ENCODE measurements at regions not wholly inside any gene's neighbourhood (a gene's known extent, or its start where the extent isn't known, plus 50 kb on each side); places are given as distances from the start of the nearest gene placed in this dataset.
A peak's percentile ranks its signal among the peaks of the same experiment; 100 is the strongest.
"Not testable (repeated sequence)": the region's sequence is repeated elsewhere in the genome, so short reads cannot be mapped to it uniquely, and the experiment has no call there.

DNA sequence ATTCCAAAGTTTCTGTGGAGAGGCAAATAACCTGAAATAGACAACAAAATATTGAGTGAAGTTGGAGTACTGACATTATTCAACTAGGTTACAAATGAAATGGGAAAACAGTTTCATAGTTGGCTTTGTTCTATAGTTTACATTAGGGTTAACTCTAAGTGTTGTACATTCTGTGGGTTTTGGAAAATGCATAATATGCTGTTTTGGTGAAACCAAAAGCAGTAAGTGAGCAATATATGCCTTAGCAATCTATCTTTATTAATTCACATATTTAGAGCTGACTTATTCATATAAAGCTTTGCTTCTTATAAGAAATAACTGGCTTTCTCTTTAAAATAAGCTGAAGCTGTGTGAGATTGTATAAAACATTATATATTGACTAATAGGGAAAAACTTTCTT, 157.5 kb upstream of the AHI1 start:
- Mint-ChIP-seq H3K9me3 (peaks cover 29% of the 10 kb centered on the region), H3K27ac (no peak overlapping the region), H3K36me3 (peaks cover 18% of the 10 kb centered on the region), H3K4me1 (peaks cover 8% of the 10 kb centered on the region), H3K27me3 (no peaks in the 10 kb centered on the region), H3K4me3 (no peak overlapping the region)
- DNase-seq, result no peak

GRCh38 chr6:135657207-135657606, 159.7 kb upstream of the AHI1 start:
- no peak overlapping the region for H3K4me3 Mint-ChIP-seq
- peaks cover 8% of the 10 kb centered on the region for H3K27me3 Mint-ChIP-seq
- H3K27ac Mint-ChIP-seq, result no peak overlapping the region
- H3K4me1 Mint-ChIP-seq, result peaks cover 2% of the 10 kb centered on the region
- DNase-seq, result no peak
- peaks cover 15% of the 10 kb centered on the region for H3K9me3 Mint-ChIP-seq
- peaks cover 2% of the 10 kb centered on the region for H3K36me3 Mint-ChIP-seq

- peaks cover 1% of the 10 kb centered on the region for H3K36me3 Mint-ChIP-seq
- H3K4me1 Mint-ChIP-seq, result peaks cover 2% of the 10 kb centered on the region
- no peak overlapping the region for H3K4me3 Mint-ChIP-seq
- peaks cover 15% of the 10 kb centered on the region for H3K9me3 Mint-ChIP-seq
- H3K27ac Mint-ChIP-seq, result no peak overlapping the region
- DNase-seq, result no peak
- H3K27me3 Mint-ChIP-seq, result peaks cover 8% of the 10 kb centered on the region
Measured at GRCh38 chr6:135658481-135658880, 160.9 kb upstream of the AHI1 start.

- H3K4me1 Mint-ChIP-seq, result peaks cover 2% of the 10 kb centered on the region
- H3K27ac Mint-ChIP-seq, result no peak overlapping the region
- no peak overlapping the region for H3K4me3 Mint-ChIP-seq
- H3K36me3 Mint-ChIP-seq, result peaks cover 1% of the 10 kb centered on the region
- H3K27me3 Mint-ChIP-seq, result peaks cover 8% of the 10 kb centered on the region
- peaks cover 14% of the 10 kb centered on the region for H3K9me3 Mint-ChIP-seq
- DNase-seq, result no peak
Measured at GRCh38 chr6:135658916-135659315, 161.4 kb upstream of the AHI1 start.

GRCh38 chr6:135664527-135664926, 167.0 kb upstream of the AHI1 start:
- Mint-ChIP-seq H3K4me1 (peaks cover 2% of the 10 kb centered on the region), H3K4me3 (no peak overlapping the region), H3K36me3 (no peaks in the 10 kb centered on the region), H3K27me3 (peaks cover 36% of the 10 kb centered on the region), H3K27ac (no peak overlapping the region), H3K9me3 (peaks cover 2% of the 10 kb centered on the region)
- DNase-seq, result no peak

DNA sequence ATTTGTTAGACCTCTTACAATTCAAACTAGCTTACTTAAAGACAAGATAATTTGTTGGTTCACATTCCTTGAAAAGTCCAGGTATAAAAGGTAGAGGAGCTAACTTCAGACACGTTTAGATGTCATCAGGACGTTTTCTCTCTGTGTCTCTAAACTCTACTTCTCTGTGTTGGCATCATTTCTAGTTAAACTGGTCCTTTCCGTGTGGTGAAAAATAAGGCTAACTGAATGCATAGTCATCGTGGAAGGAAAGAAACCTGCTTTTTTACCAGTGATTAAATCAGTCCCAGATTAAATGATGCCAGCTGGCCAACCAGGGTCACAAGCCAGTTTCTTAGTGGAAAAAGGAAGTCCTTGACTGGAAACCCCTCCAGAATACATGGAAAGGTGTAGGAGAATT, 168.4 kb upstream of the AHI1 start:
- Mint-ChIP-seq H3K4me3 (no peak overlapping the region), H3K27me3 (peaks cover 36% of the 10 kb centered on the region), H3K4me1 (peaks cover 2% of the 10 kb centered on the region), H3K27ac (no peak overlapping the region), H3K9me3 (peaks cover 2% of the 10 kb centered on the region), H3K36me3 (no peaks in the 10 kb centered on the region)
- DNase-seq, result no peak

- Mint-ChIP-seq H3K4me3 (no peak overlapping the region), H3K27ac (no peak overlapping the region), H3K9me3 (peaks cover 5% of the 10 kb centered on the region), H3K27me3 (peaks cover 28% of the 10 kb centered on the region), H3K4me1 (peaks cover 2% of the 10 kb centered on the region), H3K36me3 (peaks cover 2% of the 10 kb centered on the region)
- no peak for DNase-seq
Measured at GRCh38 chr6:135667691-135668455, 170.3 kb upstream of the AHI1 start.

DNA sequence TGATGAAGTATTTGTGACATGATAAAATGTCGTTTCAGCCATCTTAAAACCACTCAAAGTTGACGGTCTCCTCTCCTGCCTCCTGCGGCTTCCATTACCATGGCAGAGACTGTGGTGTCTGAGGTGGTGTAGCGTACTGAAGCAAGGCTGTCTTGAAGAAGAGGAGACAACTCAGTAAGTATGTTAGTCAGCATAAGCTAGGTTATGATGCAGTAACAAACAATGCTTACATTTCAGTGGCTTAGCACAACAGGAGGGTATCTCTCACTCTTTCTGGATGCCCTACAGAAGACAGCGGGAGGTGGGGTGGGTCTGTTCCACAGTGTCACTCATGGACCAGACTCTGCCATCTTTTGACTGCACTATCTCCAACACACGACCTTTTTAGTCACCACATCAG, 174.7 kb upstream of the AHI1 start:
- H3K9me3 Mint-ChIP-seq, result peaks cover 3% of the 10 kb centered on the region
- H3K27me3 Mint-ChIP-seq, result peaks cover 11% of the 10 kb centered on the region
- no peak overlapping the region for H3K27ac Mint-ChIP-seq
- no peak overlapping the region for H3K4me3 Mint-ChIP-seq
- H3K36me3 Mint-ChIP-seq, result peaks cover 2% of the 10 kb centered on the region
- H3K4me1 Mint-ChIP-seq, result peaks cover 23% of the 10 kb centered on the region
- no peak for DNase-seq

GRCh38 chr6:135673501-135674309, 176.2 kb upstream of the AHI1 start:
- peak; percentile 22 for DNase-seq
- H3K9me3 Mint-ChIP-seq, result peaks cover 4% of the 10 kb centered on the region
- no peaks in the 10 kb centered on the region for H3K27me3 Mint-ChIP-seq
- peaks cover 21% of the 10 kb centered on the region for H3K4me1 Mint-ChIP-seq
- H3K4me3 Mint-ChIP-seq, result peak overlapping the region; percentile 11
- H3K36me3 Mint-ChIP-seq, result peaks cover 2% of the 10 kb centered on the region
- peak overlapping the region; percentile 77 for H3K27ac Mint-ChIP-seq

DNA sequence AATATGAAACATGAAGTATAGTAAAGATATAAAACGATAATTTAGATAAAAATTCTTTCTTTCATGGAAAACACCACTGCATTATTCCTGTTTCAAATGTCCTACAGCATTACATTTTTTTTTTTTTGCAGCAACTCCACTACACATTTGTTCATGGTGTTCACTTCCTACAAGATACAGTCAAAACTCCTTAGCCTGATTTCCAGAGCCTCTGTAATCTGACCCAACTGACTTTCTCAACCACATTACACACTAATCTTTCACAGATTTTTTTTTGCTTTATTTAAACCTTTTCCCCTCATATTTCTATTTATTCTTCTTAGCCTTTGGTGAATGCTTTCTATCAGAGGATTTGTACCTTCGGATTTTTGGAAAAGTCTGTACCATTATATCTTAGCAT, 176.5 kb upstream of the PDE7B start:
- peaks cover 2% of the 10 kb centered on the region for H3K36me3 Mint-ChIP-seq
- peak overlapping the region; percentile 18 for H3K27ac Mint-ChIP-seq
- H3K9me3 Mint-ChIP-seq, result peaks cover 4% of the 10 kb centered on the region
- no peak for DNase-seq
- peaks cover 21% of the 10 kb centered on the region for H3K4me1 Mint-ChIP-seq
- H3K27me3 Mint-ChIP-seq, result no peaks in the 10 kb centered on the region
- no peak overlapping the region for H3K4me3 Mint-ChIP-seq

DNA sequence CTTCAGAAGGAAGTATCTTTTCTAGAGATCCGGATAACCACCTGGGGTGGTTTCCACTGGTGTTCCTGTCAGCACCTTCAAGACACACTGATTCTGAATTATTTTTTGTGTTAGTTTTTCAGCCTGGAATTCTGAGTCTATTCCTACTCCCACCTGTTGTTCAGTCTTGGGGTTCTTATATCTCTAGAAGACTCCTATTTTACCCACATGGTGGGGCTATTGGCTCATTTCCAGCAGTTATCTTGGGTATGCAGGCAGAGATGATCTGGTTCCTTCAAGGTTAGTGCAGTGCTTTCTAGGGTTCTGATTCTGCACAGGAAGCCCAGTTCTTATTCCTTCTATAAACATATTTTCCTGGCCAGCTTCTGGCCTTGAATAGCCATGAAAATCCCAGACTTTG, 175.6 kb upstream of the PDE7B start:
- Mint-ChIP-seq H3K9me3 (peaks cover 4% of the 10 kb centered on the region), H3K27ac (peak overlapping the region; percentile 30), H3K27me3 (no peaks in the 10 kb centered on the region), H3K36me3 (peaks cover 2% of the 10 kb centered on the region), H3K4me3 (no peak overlapping the region), H3K4me1 (peaks cover 21% of the 10 kb centered on the region)
- peak; percentile 20 for DNase-seq

GRCh38 chr6:135680964-135681913, 170.3 kb upstream of the PDE7B start:
- Mint-ChIP-seq H3K4me1 (no peaks in the 10 kb centered on the region), H3K27me3 (no peaks in the 10 kb centered on the region), H3K36me3 (no peaks in the 10 kb centered on the region), H3K9me3 (peaks cover 1% of the 10 kb centered on the region), H3K4me3 (no peak overlapping the region), H3K27ac (no peak overlapping the region)
- DNase-seq, result no peak

DNA sequence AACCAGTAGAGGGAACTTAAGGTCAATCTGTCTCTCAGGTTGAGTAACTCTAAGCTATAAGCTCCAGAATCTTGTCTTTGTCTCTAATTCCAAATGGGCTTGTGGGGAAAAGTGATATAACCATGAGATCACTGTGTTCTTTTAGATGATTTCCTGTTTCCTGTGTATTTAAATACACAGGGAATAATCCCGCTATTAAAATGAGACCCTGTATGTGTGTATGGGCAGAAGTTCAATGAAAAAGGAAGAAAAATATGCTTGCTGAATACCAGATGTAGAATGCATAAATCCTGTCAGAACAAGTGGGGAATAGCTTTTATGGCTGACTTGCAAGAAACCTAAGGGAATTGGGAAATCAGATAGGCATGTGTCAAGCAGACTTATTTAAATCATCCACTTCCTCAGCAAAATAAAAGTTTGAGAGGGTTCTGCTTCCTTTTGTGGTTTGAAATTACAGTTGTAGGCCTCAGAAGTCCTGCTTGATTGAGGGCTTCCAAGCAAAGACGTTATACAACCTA, 164.7 kb upstream of the PDE7B start:
- DNase-seq, result no peak
- Mint-ChIP-seq H3K9me3 (peaks cover 5% of the 10 kb centered on the region), H3K27ac (no peak overlapping the region), H3K36me3 (no peaks in the 10 kb centered on the region), H3K4me1 (peaks cover 16% of the 10 kb centered on the region), H3K4me3 (no peak overlapping the region), H3K27me3 (no peaks in the 10 kb centered on the region)

DNA sequence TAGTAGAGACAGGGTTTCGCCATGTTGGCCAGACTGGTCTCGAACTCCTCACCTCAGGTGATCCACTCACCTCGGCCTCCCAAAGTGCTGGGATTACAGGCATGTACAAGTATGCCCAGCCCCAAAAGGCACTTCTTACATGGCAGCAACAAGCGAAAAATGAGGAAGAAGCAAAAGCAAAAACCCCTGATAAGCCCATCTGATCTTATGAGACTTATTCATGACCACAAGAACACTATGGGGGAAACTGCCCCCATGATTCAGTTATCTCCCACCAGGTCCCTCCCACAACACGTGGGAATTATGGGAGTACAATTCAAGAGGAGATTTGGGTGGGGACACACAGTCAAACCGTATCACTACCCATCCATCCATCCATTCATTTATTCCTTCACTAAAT, 163.0 kb upstream of the PDE7B start:
- H3K4me3 Mint-ChIP-seq, H3K36me3 Mint-ChIP-seq, H3K27me3 Mint-ChIP-seq, H3K9me3 Mint-ChIP-seq, DNase-seq, H3K27ac Mint-ChIP-seq: not testable (repeated sequence)
- peaks cover 20% of the 10 kb centered on the region for H3K4me1 Mint-ChIP-seq

DNA sequence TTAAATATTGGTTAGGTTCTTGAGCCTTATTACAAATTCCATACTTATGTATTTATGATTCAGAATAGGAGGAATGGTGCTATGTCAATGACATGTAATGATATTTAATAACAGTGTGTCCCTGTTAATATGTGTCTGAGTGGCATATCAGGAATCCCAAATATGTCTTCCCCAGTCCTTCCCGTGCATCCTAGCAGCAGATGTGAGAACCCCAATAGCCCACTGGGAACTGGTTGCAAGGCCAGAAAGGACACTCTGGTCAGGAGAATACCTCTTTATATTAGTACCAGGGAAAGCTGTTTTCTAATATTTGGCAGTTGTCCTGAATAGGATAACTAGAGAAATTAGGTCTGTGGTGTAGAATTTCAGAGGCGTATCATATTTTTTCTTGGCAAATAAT, 159.1 kb upstream of the PDE7B start:
- peaks cover 12% of the 10 kb centered on the region for H3K4me1 Mint-ChIP-seq
- peaks cover 2% of the 10 kb centered on the region for H3K36me3 Mint-ChIP-seq
- H3K27ac Mint-ChIP-seq, result no peak overlapping the region
- H3K9me3 Mint-ChIP-seq, result peaks cover 5% of the 10 kb centered on the region
- DNase-seq, result no peak
- H3K4me3 Mint-ChIP-seq, result no peak overlapping the region
- no peaks in the 10 kb centered on the region for H3K27me3 Mint-ChIP-seq

All from activated naive CD8-positive, alpha-beta T cell treated with anti-CD3 and anti-CD28 coated beads for 36 hours (primary cell).